ENCODE measurements at regions not wholly inside any gene's neighbourhood (a gene's known extent, or its start where the extent isn't known, plus 50 kb on each side); places are given as distances from the start of the nearest gene placed in this dataset.

DNA sequence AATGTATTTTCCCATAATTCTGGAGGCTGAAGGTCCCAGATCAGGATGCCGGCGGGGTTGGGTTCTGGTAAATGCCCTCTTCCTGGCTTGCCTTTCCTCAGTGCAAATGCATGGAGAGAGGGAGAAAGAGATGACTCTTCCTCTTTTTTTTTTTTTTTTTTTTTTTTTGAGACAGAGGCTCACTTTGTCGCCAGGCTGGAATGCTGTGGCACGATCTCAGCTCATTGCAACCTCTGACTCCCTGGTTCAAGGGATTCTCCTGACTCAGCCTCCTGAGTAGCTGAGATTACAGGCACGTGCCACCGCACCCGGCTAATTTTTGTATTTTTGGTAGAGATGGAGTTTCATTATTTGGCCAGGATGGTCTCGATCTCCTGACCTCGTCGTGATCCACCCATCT, 300.0 kb upstream of the TAS2R1 start:
- TF ChIP-seq, protein P1, sequence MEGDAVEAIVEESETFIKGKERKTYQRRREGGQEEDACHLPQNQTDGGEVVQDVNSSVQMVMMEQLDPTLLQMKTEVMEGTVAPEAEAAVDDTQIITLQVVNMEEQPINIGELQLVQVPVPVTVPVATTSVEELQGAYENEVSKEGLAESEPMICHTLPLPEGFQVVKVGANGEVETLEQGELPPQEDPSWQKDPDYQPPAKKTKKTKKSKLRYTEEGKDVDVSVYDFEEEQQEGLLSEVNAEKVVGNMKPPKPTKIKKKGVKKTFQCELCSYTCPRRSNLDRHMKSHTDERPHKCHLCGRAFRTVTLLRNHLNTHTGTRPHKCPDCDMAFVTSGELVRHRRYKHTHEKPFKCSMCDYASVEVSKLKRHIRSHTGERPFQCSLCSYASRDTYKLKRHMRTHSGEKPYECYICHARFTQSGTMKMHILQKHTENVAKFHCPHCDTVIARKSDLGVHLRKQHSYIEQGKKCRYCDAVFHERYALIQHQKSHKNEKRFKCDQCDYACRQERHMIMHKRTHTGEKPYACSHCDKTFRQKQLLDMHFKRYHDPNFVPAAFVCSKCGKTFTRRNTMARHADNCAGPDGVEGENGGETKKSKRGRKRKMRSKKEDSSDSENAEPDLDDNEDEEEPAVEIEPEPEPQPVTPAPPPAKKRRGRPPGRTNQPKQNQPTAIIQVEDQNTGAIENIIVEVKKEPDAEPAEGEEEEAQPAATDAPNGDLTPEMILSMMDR (IDR thresholded peaks at IDR 0.05; ENCODE audit: insufficient read depth, missing control alignments): no peak
- no peak for FAIRE-seq
- no peak for DNase-seq (ENCODE audit: insufficient read length, low spot score)

DNA sequence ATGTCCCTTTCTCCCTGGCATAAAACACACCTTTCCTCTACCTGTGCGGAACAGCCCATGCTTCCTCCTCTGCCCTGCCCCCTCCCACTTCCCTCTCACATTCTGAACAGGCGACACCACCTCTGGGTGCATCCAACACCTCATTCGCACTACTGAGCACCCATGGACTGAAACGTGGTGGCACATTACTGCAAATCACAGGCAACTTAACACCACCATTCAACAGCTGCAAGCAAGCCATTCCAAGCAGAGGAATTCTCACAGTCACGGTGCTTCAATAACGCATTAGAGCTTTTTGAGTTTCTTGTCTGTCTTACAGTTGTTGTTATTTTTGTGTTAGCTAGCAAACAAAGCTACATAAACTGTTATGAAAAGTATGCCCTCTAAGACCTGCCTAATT, 298.2 kb upstream of the TAS2R1 start:
- no peak for DNase-seq (ENCODE audit: insufficient read length, low spot score)
- TF ChIP-seq, protein P1 (IDR thresholded peaks at IDR 0.05; ENCODE audit: insufficient read depth, missing control alignments): no peak
- no peak for FAIRE-seq

DNA sequence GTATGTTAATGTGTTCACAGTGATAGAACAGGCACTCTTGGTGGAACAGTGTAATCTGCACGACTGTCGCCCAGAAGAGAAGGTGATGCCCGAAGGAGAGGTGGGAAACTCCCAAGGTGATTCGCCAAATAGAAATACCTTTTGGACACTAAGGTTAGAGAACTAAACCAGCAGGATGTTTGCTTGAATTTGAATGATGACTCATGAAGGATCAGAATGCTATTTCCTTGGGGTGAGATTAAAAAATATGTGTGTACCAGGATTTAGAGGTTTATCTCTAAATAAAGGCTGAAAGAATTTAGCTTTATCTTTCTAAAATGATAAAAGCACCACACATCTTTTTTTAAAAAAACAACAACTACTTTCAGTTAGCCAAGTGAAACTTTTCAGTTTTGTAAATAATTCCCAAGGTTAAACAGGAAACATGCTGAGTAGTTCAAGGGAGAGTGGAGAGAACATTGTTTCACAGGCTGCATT, 297.4 kb upstream of the TAS2R1 start:
- TF ChIP-seq, protein P1 (IDR thresholded peaks at IDR 0.05; ENCODE audit: insufficient read depth, missing control alignments): no peak
- DNase-seq (ENCODE audit: insufficient read length, low spot score): no peak
- FAIRE-seq: no peak

DNA sequence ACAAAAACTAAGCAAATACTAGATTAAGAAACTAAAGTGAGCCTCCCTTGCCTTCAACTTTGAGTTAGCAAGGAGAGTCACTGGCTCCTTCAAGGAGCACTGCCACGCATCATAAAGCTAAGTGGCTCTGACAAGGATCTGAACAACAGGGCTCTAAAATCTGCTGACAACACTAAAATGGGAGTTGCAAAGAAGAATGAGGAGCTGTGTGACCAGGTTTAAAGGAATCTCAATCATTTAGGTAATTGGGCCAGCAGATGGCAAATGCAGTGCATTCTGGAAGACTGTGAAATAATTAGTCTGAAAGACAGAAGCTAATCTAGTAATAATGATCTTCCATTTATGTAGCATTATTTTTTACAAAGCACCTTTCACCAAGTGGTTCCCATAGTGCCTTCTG, 297.0 kb upstream of the TAS2R1 start:
- TF ChIP-seq, protein P1 (IDR thresholded peaks at IDR 0.05; ENCODE audit: insufficient read depth, missing control alignments): no peak
- DNase-seq (ENCODE audit: insufficient read length, low spot score) (no peak), FAIRE-seq (no peak)

DNA sequence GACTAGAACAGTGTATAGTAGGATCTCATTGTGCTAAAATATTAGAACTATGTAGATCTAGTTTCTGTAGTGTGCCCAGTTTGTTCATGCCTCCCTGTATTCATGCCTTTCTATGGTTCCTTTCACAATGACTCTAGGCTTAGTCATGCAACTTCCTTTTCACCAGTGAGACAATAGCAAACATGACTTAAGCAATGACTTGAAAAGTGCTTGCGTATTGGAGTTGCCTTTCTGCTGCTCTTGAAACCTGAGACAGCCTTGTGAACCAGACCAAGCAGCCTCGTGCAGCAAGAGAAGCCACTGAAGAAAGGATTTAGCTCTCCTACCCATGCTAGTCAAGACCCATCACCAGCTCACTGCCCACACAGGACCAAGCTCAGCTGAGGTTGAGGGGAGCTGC, 294.5 kb upstream of the TAS2R1 start:
- TF ChIP-seq, protein P1 (IDR thresholded peaks at IDR 0.05; ENCODE audit: insufficient read depth, missing control alignments): no peak
- FAIRE-seq (no peak), DNase-seq (ENCODE audit: insufficient read length, low spot score) (no peak)

DNA sequence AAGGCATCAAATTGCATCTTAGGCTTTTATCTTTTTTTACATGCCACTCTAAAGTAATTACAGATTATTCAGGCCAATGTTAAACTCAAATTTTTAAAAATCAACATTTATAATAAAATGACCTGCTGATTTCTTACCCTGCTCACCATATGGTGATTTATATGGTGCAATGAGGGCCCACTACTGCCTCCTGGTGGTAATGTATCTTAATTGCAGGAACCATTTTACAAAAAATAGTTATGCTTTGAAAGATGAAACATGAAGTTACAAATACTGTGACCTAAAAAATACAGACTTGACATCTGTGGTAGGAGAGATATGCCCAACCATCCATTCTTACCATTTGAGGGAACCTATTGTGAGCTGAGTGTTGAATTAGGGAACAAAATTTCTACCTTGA, 292.6 kb upstream of the TAS2R1 start:
- DNase-seq (ENCODE audit: insufficient read length, low spot score) (no peak), FAIRE-seq (no peak)
- TF ChIP-seq, protein P1 (IDR thresholded peaks at IDR 0.05; ENCODE audit: insufficient read depth, missing control alignments): peak; percentile 11

DNA sequence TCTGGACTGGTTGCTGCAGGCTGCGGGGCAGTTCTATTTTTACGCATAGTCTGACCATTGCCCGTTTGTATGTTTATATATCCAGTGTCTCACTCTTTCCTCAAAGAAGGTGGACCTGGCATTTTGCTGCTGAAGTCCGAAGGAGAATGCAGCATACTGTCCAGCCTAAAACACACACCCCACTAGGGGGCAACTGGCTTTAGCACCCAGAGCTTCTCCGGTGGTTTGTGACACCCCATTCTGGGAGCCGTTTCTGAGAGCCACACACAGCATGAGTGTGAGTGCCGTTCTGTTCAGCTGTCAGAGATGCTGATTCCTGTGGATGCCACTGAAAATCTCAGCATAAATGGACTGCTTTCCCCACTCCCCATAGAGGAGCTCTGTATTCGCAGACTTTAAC, 290.5 kb upstream of the TAS2R1 start:
- TF ChIP-seq, protein P1 (IDR thresholded peaks at IDR 0.05; ENCODE audit: insufficient read depth, missing control alignments): no peak
- FAIRE-seq: no peak
- DNase-seq (ENCODE audit: insufficient read length, low spot score): no peak
